A549 (cell line): ENCODE measurements at regions not wholly inside any gene's neighbourhood (a gene's known extent, or its start where the extent isn't known, plus 50 kb on each side); places are given as distances from the start of the nearest gene placed in this dataset.

Experiments used
- ATAC-seq, 2 experiments: fragments of 200-7000 bp in 1 of 2; fragments of >200 bp in 1 of 2; cut with Nextera tagmentation in 1 of 2; cut with Tn5 transposase in 1 of 2; 3 replicates each; pipeline versions ENCODE4 v1.8.0 to v1.9.1; 2018 to 2020; ENCODE audit warnings: mild to moderate bottlenecking in 1 of 2, moderate library complexity in 1 of 2
- CTCF ChIA-PET: fragments of 300-600 bp; sonication (Branson Sonifier 250); formaldehyde crosslinking; extraction: SDS; loops from one replicate; lab custom pipeline; 2021; ENCODE audit warnings: antibody characterized with exemption, inconsistent platforms; lab: Yijun Ruan, JAX
- POLR2A ChIA-PET: fragments of 350-600 bp; formaldehyde crosslinking; extraction: SDS; loops from one replicate; lab custom pipeline; 2021; ENCODE audit warnings: antibody characterized with exemption, inconsistent platforms; lab: Yijun Ruan, JAX
- DNase-seq, 2 experiments: peaks; one replicate each; pipeline versions ENCODE4 v3.0.0 to v3.0.0-alpha.2; 2011 to 2016; ENCODE audit warnings: low read depth in 1 of 2, low spot score in 1 of 2
- FAIRE-seq: peaks from 2 replicates; lab custom pipeline; 2011; peaks lifted over from hg19 to GRCh38; lab: Jason Lieb, UNC
- H3K27ac ChIP-seq, 2 experiments: fragments of >200 bp; sonication (Bioruptor Twin); formaldehyde crosslinking; 3 replicates each; pipeline ENCODE4 v1.5.1; 2016 to 2017
- H3K4me1 ChIP-seq: fragments of >200 bp; sonication (Bioruptor Twin); formaldehyde crosslinking; 3 replicates; pipeline ENCODE4 v1.6.1; 2016
- H3K4me2 ChIP-seq: fragments of >200 bp; sonication (Bioruptor Twin); formaldehyde crosslinking; 3 replicates; pipeline ENCODE4 v1.6.1; 2016
- H3K4me3 ChIP-seq: fragments of >200 bp; sonication (Bioruptor Twin); formaldehyde crosslinking; 3 replicates; pipeline ENCODE4 v1.5.1; 2016
- H3K9me3 ChIP-seq: fragments of >200 bp; sonication (Bioruptor Twin); formaldehyde crosslinking; 3 replicates; pipeline ENCODE4 v1.6.1; 2016
- BCL3 ChIP-seq: fragments of >200 bp; sonication (Bioruptor Twin); formaldehyde crosslinking; IDR thresholded peaks from 3 replicates; pipeline ENCODE4 v1.6.1; 2016
- BHLHE40 ChIP-seq: IDR thresholded peaks from 2 replicates; pipeline ENCODE4 v1.6.1; 2012; ENCODE audit warnings: low read depth, low read length, inconsistent platforms
- CBX8 ChIP-seq: fragments of 200-600 bp; sonication (generic); IDR thresholded peaks from 2 replicates; pipeline ENCODE4 v1.6.1; 2016
- CTCF ChIP-seq: fragments of >200 bp; sonication (Bioruptor Twin); formaldehyde crosslinking; IDR thresholded peaks from 3 replicates; pipeline ENCODE4 v1.5.1; 2016
- ELK1 ChIP-seq: fragments of 150-350 bp; IDR thresholded peaks from 2 replicates; pipeline ENCODE4 v1.6.1; 2014; ENCODE audit warnings: low read depth, mild to moderate bottlenecking, low read length
- EP300 ChIP-seq, 2 experiments: fragments of >200 bp; sonication (Bioruptor Twin); formaldehyde crosslinking; IDR thresholded peaks; 2 replicates in 1 of 2; 3 replicates in 1 of 2; pipeline ENCODE4 v1.6.1; 2016 to 2017
- ESRRA ChIP-seq: fragments of 150-350 bp; IDR thresholded peaks from 2 replicates; pipeline ENCODE4 v1.6.1; 2014; ENCODE audit warnings: mild to moderate bottlenecking, low read length, borderline replicate concordance
- FOXS1 ChIP-seq: fragments of 250-450 bp; sonication (Bioruptor Pico); IDR thresholded peaks from 2 replicates; pipeline ENCODE4 v1.5.0; 2020; ENCODE audit warnings: mild to moderate bottlenecking, moderate library complexity
- HMGXB4 ChIP-seq: fragments of 250-450 bp; sonication (Bioruptor Pico); IDR thresholded peaks from 2 replicates; pipeline ENCODE4 v1.5.0; 2021; ENCODE audit warnings: mild to moderate bottlenecking, moderate library complexity, borderline replicate concordance
- HOXB5 ChIP-seq: fragments of 250-450 bp; sonication (Bioruptor Pico); IDR thresholded peaks from 2 replicates; pipeline ENCODE4 v1.5.0; 2020; ENCODE audit warnings: mild to moderate bottlenecking, moderate library complexity
- MAX ChIP-seq: IDR thresholded peaks from 2 replicates; pipeline ENCODE4 v1.6.1; 2012
- MAZ ChIP-seq: fragments of 150-350 bp; IDR thresholded peaks from 2 replicates; pipeline ENCODE4 v1.6.1; 2014; ENCODE audit warnings: antibody characterized with exemption, low read depth, low read length, borderline replicate concordance
- MYC ChIP-seq: IDR thresholded peaks from 2 replicates; pipeline ENCODE4 v1.6.1; 2012; ENCODE audit warnings: mild to moderate bottlenecking, inconsistent platforms, low read length, improper control_type of control experiment, borderline replicate concordance
- NPAS2 ChIP-seq: fragments of 250-450 bp; sonication (Bioruptor Pico); IDR thresholded peaks from 2 replicates; pipeline ENCODE4 v1.8.0; 2022; ENCODE audit warnings: mild to moderate bottlenecking, moderate library complexity, borderline replicate concordance
- PHF8 ChIP-seq: fragments of 200-600 bp; sonication (generic); IDR thresholded peaks from 2 replicates; pipeline ENCODE4 v1.6.1; 2016; ENCODE audit warnings: low read depth, mild to moderate bottlenecking, antibody characterized with exemption, moderate library complexity, borderline replicate concordance
- POLR2A ChIP-seq: IDR thresholded peaks from 2 replicates; pipeline ENCODE4 v1.6.1; 2012; ENCODE audit warnings: mild to moderate bottlenecking, low read length
- POLR2AphosphoS2 ChIP-seq: conservative IDR thresholded peaks from 2 replicates; pipeline ENCODE4 v1.6.1; 2012; ENCODE audit warnings: low read length, improper control_type of control experiment, inconsistent platforms
- RAD21 ChIP-seq, 2 experiments: fragments of >200 bp in 1 of 2; sonication (Bioruptor Twin) in 1 of 2; formaldehyde crosslinking in 1 of 2; IDR thresholded peaks in 1 of 2; conservative IDR thresholded peaks in 1 of 2; 2 replicates in 1 of 2; 3 replicates in 1 of 2; pipeline ENCODE4 v1.6.1; 2012 to 2018; ENCODE audit warnings: inconsistent platforms in 1 of 2
- RCOR1 ChIP-seq: fragments of 150-350 bp; IDR thresholded peaks from 2 replicates; pipeline ENCODE4 v1.6.1; 2014; ENCODE audit warnings: antibody characterized with exemption, low read length, low read depth
- RFX5 ChIP-seq: fragments of 450-650 bp; IDR thresholded peaks from 2 replicates; pipeline ENCODE4 v1.7.1; 2014; ENCODE audit warnings: antibody characterized with exemption, mild to moderate bottlenecking, moderate library complexity
- RNF2 ChIP-seq: fragments of 200-600 bp; sonication (generic); IDR thresholded peaks from 2 replicates; pipeline ENCODE4 v1.6.1; 2016; ENCODE audit warnings: low read depth, mild to moderate bottlenecking, antibody characterized with exemption, moderate library complexity, borderline replicate concordance
- SMC3 ChIP-seq: fragments of >200 bp; sonication (Bioruptor Twin); formaldehyde crosslinking; IDR thresholded peaks from 3 replicates; pipeline ENCODE4 v1.6.1; 2018; ENCODE audit warnings: inconsistent platforms
- SREBF2 ChIP-seq: fragments of 450-650 bp; IDR thresholded peaks from 2 replicates; pipeline ENCODE4 v1.6.1; 2014; ENCODE audit warnings: mild to moderate bottlenecking, moderate library complexity
- TFCP2L1 ChIP-seq: fragments of 250-450 bp; sonication (Bioruptor Pico); IDR thresholded peaks from 2 replicates; pipeline ENCODE4 v1.5.0; 2021; ENCODE audit warnings: mild to moderate bottlenecking
- USF2 ChIP-seq: fragments of 450-650 bp; IDR thresholded peaks from 2 replicates; pipeline ENCODE4 v1.6.1; 2014; ENCODE audit warnings: antibody characterized with exemption
- ZFP36 ChIP-seq: fragments of 450-650 bp; IDR thresholded peaks from 2 replicates; pipeline ENCODE4 v1.6.1; 2014; ENCODE audit warnings: borderline replicate concordance; ENCODE audit not compliant: partially characterized antibody
- WGBS: methylation state at CpG from one replicate; pipeline ENCODE4 v1.1.6; 2017; ENCODE audit errors: missing lambda C conversion rate; 5-methylcytosine and 5-hydroxymethylcytosine counted together

- Histone ChIP-seq H3K4me1 (no peaks in the 10 kb centered on the region), H3K9me3 (no peaks in the 10 kb centered on the region), H3K4me3 (no peak overlapping the region), H3K4me2 (peak overlapping the region; percentile 45; the same call in 2 of the 3 replicates), H3K27ac (no peak overlapping the region)
- no peak for TF ChIP-seq BHLHE40
- no peak for TF ChIP-seq TFCP2L1 (CRISPR knock-in tag)
- TF ChIP-seq ESRRA = no peak
- TF ChIP-seq HOXB5 (CRISPR knock-in tag) = no peak
- no peak for TF ChIP-seq CBX8
- no peak for TF ChIP-seq RCOR1
- TF ChIP-seq EP300 (IDR thresholded peaks at IDR 0.05) = no peak
- no peak for TF ChIP-seq PHF8
- TF ChIP-seq MAZ = no peak
- no peak for TF ChIP-seq USF2
- TF ChIP-seq FOXS1 (CRISPR knock-in tag) = no peak
- TF ChIP-seq SMC3 = no peak
- no peak for TF ChIP-seq RFX5
- no peak for TF ChIP-seq RNF2
- no peak for TF ChIP-seq HMGXB4 (CRISPR knock-in tag)
- ATAC-seq (no peak), DNase-seq (no peak), FAIRE-seq (no peak)
- CTCF ChIA-PET = no interaction called here
- POLR2A ChIA-PET = no interaction called here
- WGBS = 38% methylated on average over 4 of the region's 4 CpGs
Measured at GRCh38 chr6:140811642-140812041, 1321.1 kb upstream of the GJE1 start.

GRCh38 chr6:140809694-140810101, 1323.0 kb upstream of the GJE1 start:
- ATAC-seq = no peak
- no peak for FAIRE-seq
- Histone ChIP-seq H3K9me3 (no peaks in the 10 kb centered on the region), H3K27ac (no peak overlapping the region), H3K4me1 (no peaks in the 10 kb centered on the region), H3K4me2 (no peak overlapping the region), H3K4me3 (no peak overlapping the region)
- TF ChIP-seq RAD21 (conservative IDR thresholded peaks at IDR 0.05 in 1 of 2, IDR thresholded peaks at IDR 0.05 in 1 of 2) = no peak
- TF ChIP-seq MAX = no peak
- TF ChIP-seq POLR2A = no peak
- no peak for TF ChIP-seq BCL3
- TF ChIP-seq CTCF = no peak
- TF ChIP-seq NPAS2 (CRISPR knock-in tag) = no peak
- TF ChIP-seq RNF2 = no peak
- no peak for TF ChIP-seq POLR2AphosphoS2
- no peak for TF ChIP-seq ZFP36
- TF ChIP-seq MYC = no peak
- TF ChIP-seq SREBF2 = no peak
- no peak for TF ChIP-seq ELK1
- TF ChIP-seq FOXS1 (CRISPR knock-in tag) = no peak
- no peak for TF ChIP-seq HOXB5 (CRISPR knock-in tag)
- ChIA-PET CTCF (no interaction called here), POLR2A (no interaction called here)
- DNase-seq = no peak
- 60% methylated on average over 3 of the region's 3 CpGs for WGBS
